Mesothelial cell of epicardium (in vitro differentiated cells): ENCODE measurements at regions not wholly inside any gene's neighbourhood (a gene's known extent, or its start where the extent isn't known, plus 50 kb on each side); places are given as distances from the start of the nearest gene placed in this dataset.
"Not testable (repeated sequence)": the region's sequence is repeated elsewhere in the genome, so short reads cannot be mapped to it uniquely, and the experiment has no call there.

Source experiments
- DNase-seq, 2 experiments: peaks; one replicate each; pipeline ENCODE4 v3.0.0; 2021; ENCODE audit warnings: low spot score in 2 of 2; ENCODE audit not compliant: unreplicated experiment in 2 of 2
- H3K27ac Mint-ChIP-seq: 2 replicates; pipeline ENCODE4 v1.8.0; 2021; ENCODE audit warnings: mixed read lengths
- H3K27me3 Mint-ChIP-seq: 2 replicates; pipeline ENCODE4 v1.8.0; 2021; ENCODE audit warnings: low read depth, mixed read lengths
- H3K36me3 Mint-ChIP-seq: 2 replicates; pipeline ENCODE4 v1.8.0; 2021; ENCODE audit warnings: mixed read lengths
- H3K4me1 Mint-ChIP-seq: 2 replicates; pipeline ENCODE4 v1.8.0; 2021; ENCODE audit warnings: mixed read lengths
- H3K4me3 Mint-ChIP-seq: 2 replicates; pipeline ENCODE4 v1.8.0; 2021; ENCODE audit warnings: mild to moderate bottlenecking, moderate library complexity, mixed read lengths
- H3K9me3 Mint-ChIP-seq: 2 replicates; pipeline ENCODE4 v1.8.0; 2021; ENCODE audit warnings: mixed read lengths
- CTCF ChIP-seq: fragments of 200-600 bp; sonication (generic); IDR thresholded peaks from one replicate; pipeline ENCODE4 v1.5.0; 2021; ENCODE audit warnings: antibody characterized with exemption; ENCODE audit not compliant: unreplicated experiment

DNA sequence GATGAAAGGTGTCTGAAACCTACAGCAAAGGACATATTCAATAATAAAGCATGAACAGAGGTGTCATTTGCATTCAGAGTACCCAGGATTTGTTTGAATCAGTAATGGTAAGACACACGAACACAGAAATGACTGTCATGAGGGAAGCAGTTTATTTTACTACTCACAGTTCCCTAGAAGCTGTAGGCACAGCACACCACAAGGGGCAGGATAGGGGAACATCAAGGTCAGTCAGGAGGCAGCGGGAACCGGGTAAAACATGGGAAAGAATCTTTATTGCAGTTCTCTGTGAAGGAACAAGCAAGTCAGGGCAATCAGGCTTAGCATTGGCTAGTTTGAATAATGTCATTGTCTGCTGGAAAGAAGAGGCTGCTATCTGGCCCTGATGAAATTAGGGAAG is 70.2 kb upstream of the PDSS1 start:
- Mint-ChIP-seq H3K4me3 (no peak overlapping the region), H3K4me1 (no peaks in the 10 kb centered on the region), H3K36me3 (no peaks in the 10 kb centered on the region), H3K9me3 (no peaks in the 10 kb centered on the region), H3K27ac (no peak overlapping the region), H3K27me3 (peaks cover 43% of the 10 kb centered on the region)
- TF ChIP-seq CTCF: no peak
- no peak for DNase-seq

- Mint-ChIP-seq H3K4me3 (no peak overlapping the region), H3K27ac (no peak overlapping the region), H3K4me1 (no peaks in the 10 kb centered on the region), H3K9me3 (peaks cover 6% of the 10 kb centered on the region), H3K36me3 (no peaks in the 10 kb centered on the region), H3K27me3 (peaks cover 38% of the 10 kb centered on the region)
- no peak for TF ChIP-seq CTCF
- no peak for DNase-seq
These were observed 69.1 kb upstream of the PDSS1 start for GRCh38 chr10:26628395-26628794.

DNA sequence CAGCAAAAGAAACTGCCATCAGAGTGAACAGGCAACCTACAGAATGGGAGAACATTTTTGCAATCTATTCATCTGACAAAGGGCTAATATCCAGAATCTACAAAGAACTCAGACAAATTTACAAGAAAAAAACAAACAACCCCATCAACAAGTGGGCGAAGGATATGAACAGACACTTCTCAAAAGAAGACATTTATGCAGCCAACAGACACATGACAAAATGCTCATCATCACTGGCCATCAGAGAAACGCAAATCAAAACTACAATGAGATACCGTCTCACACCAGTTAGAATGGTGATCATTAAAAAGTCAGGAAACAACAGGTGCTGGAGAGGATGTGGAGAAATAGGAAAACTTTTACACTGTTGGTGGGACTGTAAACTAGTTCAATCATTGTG is 65.3 kb upstream of the PDSS1 start:
- not testable (repeated sequence) for H3K36me3 Mint-ChIP-seq, DNase-seq, H3K4me3 Mint-ChIP-seq, H3K4me1 Mint-ChIP-seq, H3K27ac Mint-ChIP-seq
- Mint-ChIP-seq H3K27me3 (peaks cover 20% of the 10 kb centered on the region), H3K9me3 (peaks cover 11% of the 10 kb centered on the region)

DNA sequence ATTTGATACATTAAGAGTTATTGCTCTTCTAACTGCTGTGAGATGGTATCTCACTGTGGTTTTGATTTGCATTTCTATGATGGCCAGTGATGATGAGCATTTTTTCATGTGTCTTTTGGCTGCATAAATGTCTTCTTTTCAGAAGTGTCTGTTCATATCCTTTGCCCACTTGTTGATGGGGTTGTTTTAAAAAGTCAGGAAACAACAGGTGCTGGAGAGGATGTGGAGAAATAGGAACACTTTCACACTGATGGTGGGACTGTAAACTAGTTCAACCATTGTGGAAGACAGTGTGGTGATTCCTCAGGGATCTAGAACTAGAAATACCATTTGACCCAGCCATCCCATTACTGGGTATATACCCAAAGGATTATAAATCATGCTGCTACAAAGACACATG is 63.4 kb upstream of the PDSS1 start:
- H3K27ac Mint-ChIP-seq, DNase-seq, H3K4me3 Mint-ChIP-seq, H3K36me3 Mint-ChIP-seq, H3K4me1 Mint-ChIP-seq: not testable (repeated sequence)
- Mint-ChIP-seq H3K9me3 (peaks cover 11% of the 10 kb centered on the region), H3K27me3 (peaks cover 19% of the 10 kb centered on the region)

DNA sequence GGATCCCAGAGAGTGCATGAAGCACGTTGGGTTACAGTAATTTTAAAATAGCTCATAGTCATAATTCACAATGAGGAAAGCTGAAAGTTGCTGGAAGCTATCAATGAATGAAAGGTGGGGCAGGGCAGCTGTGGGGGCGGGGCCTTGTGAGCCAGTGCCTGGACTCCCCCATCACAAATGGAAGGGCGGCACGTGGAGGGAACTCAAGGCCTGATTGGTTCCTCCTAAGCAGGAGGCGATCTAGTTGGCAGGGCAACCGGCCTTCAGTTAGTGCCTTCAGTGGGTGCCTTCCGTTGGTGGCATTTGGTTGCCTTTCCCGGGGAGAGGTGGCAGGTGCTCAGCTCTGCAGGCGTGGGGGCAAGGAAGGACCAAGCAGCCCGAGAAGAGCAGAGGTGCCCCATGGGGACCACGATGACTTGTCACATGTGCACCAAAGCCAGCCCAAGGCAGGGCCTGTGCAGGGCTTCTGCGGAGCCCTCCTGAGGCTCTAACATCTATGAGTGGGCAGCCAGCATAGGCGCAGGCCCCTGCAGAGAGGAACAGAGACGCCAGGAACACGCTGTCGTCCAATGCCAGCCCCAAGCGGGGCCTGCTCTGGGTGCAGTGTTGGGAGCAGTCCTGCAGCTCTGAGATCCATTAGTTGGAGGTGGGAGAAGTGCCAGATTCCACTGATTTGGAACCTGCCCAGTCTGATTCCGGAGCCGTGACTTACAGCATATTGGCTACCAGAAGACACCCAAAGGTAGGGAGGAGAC is 59.8 kb upstream of the PDSS1 start:
- Mint-ChIP-seq H3K36me3 (no peaks in the 10 kb centered on the region), H3K27me3 (peaks cover 17% of the 10 kb centered on the region), H3K27ac (no peak overlapping the region), H3K4me1 (no peaks in the 10 kb centered on the region), H3K9me3 (peaks cover 18% of the 10 kb centered on the region), H3K4me3 (no peak overlapping the region)
- no peak for DNase-seq
- TF ChIP-seq CTCF: no peak

DNA sequence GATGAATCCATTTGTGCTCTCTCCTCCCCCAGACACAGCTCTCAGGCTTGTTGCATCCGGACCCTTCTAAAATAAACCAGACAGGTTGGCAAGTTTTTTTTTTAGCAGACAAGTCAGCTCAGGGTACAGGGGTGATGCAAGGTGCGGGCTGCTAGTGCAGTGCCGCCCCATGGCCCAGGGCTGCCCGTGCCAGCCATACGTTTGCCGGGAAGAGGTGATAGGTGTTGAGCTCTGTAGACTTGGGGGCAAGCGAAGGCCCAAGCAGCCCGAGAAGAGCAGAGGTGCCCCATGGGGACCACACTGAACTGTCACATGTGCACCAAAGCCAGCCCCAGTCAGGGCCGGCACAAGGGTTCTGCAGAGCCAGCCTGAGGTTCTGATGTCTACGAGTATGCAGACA is 57.1 kb upstream of the PDSS1 start:
- no peak for DNase-seq
- Mint-ChIP-seq H3K36me3 (no peaks in the 10 kb centered on the region), H3K4me1 (no peaks in the 10 kb centered on the region), H3K4me3 (no peak overlapping the region), H3K27ac (no peak overlapping the region), H3K27me3 (peaks cover 17% of the 10 kb centered on the region), H3K9me3 (peaks cover 7% of the 10 kb centered on the region)
- no peak for TF ChIP-seq CTCF
